ENCODE measurements at regions not wholly inside any gene's neighbourhood (a gene's known extent, or its start where the extent isn't known, plus 50 kb on each side); places are given as distances from the start of the nearest gene placed in this dataset.

DNA sequence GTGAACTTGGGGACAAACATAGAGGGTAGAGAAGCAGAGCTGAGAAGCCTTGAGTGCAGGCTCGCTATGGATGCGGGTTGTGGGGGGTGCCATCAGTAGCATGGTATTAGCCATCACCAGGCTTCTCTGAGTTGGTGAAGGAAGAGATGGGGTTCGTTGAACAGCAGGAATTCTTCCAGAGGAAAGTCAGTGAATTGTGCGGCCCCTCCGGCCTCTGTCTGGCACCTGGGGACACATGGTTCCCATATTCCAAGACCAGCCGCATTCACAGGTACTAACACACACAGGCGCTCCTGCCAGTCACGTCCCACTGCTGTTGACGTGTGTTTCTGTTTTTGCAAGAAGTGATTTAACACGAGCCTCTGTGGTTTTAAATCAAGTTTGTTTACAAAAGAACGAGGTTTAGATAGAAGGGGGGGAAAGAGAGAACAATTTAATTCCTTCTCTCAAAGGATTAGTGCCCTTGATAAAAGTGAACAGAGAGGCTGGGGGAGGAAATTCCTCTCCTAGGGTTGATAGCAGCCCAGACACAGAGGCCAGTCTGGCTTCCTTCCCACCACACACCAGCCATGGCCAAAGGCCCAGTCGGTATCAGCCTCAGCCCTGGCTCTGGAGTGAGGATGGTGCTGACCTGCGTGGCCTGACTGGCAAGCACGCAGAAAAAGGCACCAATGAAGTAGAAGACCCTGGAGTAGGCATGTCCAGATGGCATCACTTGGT, 252.6 kb upstream of the IGFBP3 start:
- H3F3A ChIP-seq (replicated peaks; ENCODE audit: low read depth) = no peaks in the 10 kb centered on the region
- TF ChIP-seq EZH2phosphoT487 (IDR thresholded peaks at IDR 0.05; ENCODE audit: unreplicated experiment) = no peak
- TF ChIP-seq, protein P1, sequence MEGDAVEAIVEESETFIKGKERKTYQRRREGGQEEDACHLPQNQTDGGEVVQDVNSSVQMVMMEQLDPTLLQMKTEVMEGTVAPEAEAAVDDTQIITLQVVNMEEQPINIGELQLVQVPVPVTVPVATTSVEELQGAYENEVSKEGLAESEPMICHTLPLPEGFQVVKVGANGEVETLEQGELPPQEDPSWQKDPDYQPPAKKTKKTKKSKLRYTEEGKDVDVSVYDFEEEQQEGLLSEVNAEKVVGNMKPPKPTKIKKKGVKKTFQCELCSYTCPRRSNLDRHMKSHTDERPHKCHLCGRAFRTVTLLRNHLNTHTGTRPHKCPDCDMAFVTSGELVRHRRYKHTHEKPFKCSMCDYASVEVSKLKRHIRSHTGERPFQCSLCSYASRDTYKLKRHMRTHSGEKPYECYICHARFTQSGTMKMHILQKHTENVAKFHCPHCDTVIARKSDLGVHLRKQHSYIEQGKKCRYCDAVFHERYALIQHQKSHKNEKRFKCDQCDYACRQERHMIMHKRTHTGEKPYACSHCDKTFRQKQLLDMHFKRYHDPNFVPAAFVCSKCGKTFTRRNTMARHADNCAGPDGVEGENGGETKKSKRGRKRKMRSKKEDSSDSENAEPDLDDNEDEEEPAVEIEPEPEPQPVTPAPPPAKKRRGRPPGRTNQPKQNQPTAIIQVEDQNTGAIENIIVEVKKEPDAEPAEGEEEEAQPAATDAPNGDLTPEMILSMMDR (conservative IDR thresholded peaks at IDR 0.05; ENCODE audit: low read depth in 2 of 2) = no peak
- TF ChIP-seq STAT1 (IDR thresholded peaks at IDR 0.05; ENCODE audit: unreplicated experiment) = no peak
- TF ChIP-seq, protein P2, sequence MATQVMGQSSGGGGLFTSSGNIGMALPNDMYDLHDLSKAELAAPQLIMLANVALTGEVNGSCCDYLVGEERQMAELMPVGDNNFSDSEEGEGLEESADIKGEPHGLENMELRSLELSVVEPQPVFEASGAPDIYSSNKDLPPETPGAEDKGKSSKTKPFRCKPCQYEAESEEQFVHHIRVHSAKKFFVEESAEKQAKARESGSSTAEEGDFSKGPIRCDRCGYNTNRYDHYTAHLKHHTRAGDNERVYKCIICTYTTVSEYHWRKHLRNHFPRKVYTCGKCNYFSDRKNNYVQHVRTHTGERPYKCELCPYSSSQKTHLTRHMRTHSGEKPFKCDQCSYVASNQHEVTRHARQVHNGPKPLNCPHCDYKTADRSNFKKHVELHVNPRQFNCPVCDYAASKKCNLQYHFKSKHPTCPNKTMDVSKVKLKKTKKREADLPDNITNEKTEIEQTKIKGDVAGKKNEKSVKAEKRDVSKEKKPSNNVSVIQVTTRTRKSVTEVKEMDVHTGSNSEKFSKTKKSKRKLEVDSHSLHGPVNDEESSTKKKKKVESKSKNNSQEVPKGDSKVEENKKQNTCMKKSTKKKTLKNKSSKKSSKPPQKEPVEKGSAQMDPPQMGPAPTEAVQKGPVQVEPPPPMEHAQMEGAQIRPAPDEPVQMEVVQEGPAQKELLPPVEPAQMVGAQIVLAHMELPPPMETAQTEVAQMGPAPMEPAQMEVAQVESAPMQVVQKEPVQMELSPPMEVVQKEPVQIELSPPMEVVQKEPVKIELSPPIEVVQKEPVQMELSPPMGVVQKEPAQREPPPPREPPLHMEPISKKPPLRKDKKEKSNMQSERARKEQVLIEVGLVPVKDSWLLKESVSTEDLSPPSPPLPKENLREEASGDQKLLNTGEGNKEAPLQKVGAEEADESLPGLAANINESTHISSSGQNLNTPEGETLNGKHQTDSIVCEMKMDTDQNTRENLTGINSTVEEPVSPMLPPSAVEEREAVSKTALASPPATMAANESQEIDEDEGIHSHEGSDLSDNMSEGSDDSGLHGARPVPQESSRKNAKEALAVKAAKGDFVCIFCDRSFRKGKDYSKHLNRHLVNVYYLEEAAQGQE (IDR thresholded peaks at IDR 0.05; ENCODE audit: unreplicated experiment) = no peak
- no peak for TF ChIP-seq NANOG (IDR thresholded peaks at IDR 0.05; ENCODE audit: borderline replicate concordance)
- TF ChIP-seq, protein P3, sequence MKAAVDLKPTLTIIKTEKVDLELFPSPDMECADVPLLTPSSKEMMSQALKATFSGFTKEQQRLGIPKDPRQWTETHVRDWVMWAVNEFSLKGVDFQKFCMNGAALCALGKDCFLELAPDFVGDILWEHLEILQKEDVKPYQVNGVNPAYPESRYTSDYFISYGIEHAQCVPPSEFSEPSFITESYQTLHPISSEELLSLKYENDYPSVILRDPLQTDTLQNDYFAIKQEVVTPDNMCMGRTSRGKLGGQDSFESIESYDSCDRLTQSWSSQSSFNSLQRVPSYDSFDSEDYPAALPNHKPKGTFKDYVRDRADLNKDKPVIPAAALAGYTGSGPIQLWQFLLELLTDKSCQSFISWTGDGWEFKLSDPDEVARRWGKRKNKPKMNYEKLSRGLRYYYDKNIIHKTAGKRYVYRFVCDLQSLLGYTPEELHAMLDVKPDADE (IDR thresholded peaks at IDR 0.05) = no peak
- TF ChIP-seq ZNF331 (CRISPR knock-in tag; IDR thresholded peaks at IDR 0.05; ENCODE audit: low read depth) = no peak

DNA sequence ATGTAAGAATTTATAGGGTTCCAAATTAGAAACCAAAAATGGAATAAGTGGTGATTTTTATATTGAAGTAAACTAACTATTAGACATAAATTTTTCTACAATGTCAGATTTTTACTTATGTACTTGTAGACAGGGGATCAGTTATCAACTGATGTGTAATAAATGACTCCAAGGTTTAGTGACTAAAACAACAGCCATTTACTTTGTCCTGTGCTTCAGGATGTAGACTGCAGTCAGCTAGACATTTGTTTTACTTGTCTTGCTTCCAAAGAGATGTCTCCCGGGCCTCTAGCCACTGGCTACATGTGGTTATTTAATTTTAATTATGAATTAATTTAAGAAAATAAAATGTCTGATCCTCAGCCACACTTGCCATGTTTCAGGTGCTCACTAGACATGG, 249.7 kb upstream of the IGFBP3 start:
- no peak for DNase-seq (ENCODE audit: low spot score)
- TF ChIP-seq STAT1 (IDR thresholded peaks at IDR 0.05; ENCODE audit: unreplicated experiment) (no peak), JUNB (IDR thresholded peaks at IDR 0.05; ENCODE audit: unreplicated experiment) (no peak)
- TF ChIP-seq, protein P2 (IDR thresholded peaks at IDR 0.05; ENCODE audit: unreplicated experiment) = no peak

More for the DNA sequence above, 252.6 kb upstream of the IGFBP3 start:
- H4K20me1 ChIP-seq (replicated peaks; ENCODE audit: insufficient read depth) = no peaks in the 10 kb centered on the region
- Mint-ChIP-seq H3K4me3 (no peak overlapping the region), H3K36me3 (ENCODE audit: low read depth) (no peaks in the 10 kb centered on the region), H3K4me1 (peaks cover 4% of the 10 kb centered on the region; the same call in 2 of the 3 replicates), H3K9me3 (no peaks in the 10 kb centered on the region; the same call in 2 of the 3 replicates), H3K27me3 (ENCODE audit: insufficient read depth, low read depth, poor library complexity) (no peaks in the 10 kb centered on the region), H3K27ac (no peak overlapping the region)
- no peak for DNase-seq (ENCODE audit: low spot score)
- no peaks in the 10 kb centered on the region for H3K79me2 ChIP-seq (replicated peaks; ENCODE audit: insufficient read depth)
- H3K4me1 ChIP-seq (ENCODE audit: insufficient read depth) = no peaks in the 10 kb centered on the region
- no peak overlapping the region for H3K4me3 ChIP-seq
- peaks cover 5% of the 10 kb centered on the region; the same call in 1 of the 2 replicates for H3K9me2 ChIP-seq (ENCODE audit: insufficient read depth)
- H3K27ac ChIP-seq (ENCODE audit: low read depth) = no peak overlapping the region
- ATAC-seq = no peak
- no peaks in the 10 kb centered on the region for H3K36me3 ChIP-seq (ENCODE audit: insufficient read depth)
- H3K4me2 ChIP-seq = no peak overlapping the region
- no peak overlapping the region for H2AFZ ChIP-seq
- H3K27me3 ChIP-seq (ENCODE audit: insufficient read depth) = no peaks in the 10 kb centered on the region

More for the DNA sequence above, 249.7 kb upstream of the IGFBP3 start:
- H3K27me3 ChIP-seq (ENCODE audit: insufficient read depth) = no peaks in the 10 kb centered on the region
- ATAC-seq = no peak
- no peaks in the 10 kb centered on the region for H3F3A ChIP-seq (replicated peaks; ENCODE audit: low read depth)
- no peak overlapping the region for H2AFZ ChIP-seq
- Mint-ChIP-seq H3K27ac (no peak overlapping the region), H3K36me3 (ENCODE audit: low read depth) (no peaks in the 10 kb centered on the region), H3K4me3 (no peak overlapping the region), H3K9me3 (no peaks in the 10 kb centered on the region; the same call in 2 of the 3 replicates), H3K27me3 (ENCODE audit: insufficient read depth, low read depth, poor library complexity) (no peaks in the 10 kb centered on the region), H3K4me1 (no peaks in the 10 kb centered on the region)
- H3K4me3 ChIP-seq = no peak overlapping the region
- no peaks in the 10 kb centered on the region for H4K20me1 ChIP-seq (replicated peaks; ENCODE audit: insufficient read depth)
- no peak overlapping the region for H3K27ac ChIP-seq (ENCODE audit: low read depth)
- H3K4me2 ChIP-seq = no peak overlapping the region
- H3K4me1 ChIP-seq (ENCODE audit: insufficient read depth) = no peaks in the 10 kb centered on the region
- no peaks in the 10 kb centered on the region for H3K79me2 ChIP-seq (replicated peaks; ENCODE audit: insufficient read depth)
- H3K9me2 ChIP-seq (ENCODE audit: insufficient read depth) = 0 out of 2 replicates have a peak, but pooled peaks cover 3% of the 10 kb centered on the region
- no peaks in the 10 kb centered on the region for H3K36me3 ChIP-seq (ENCODE audit: insufficient read depth)
